HCT116 (cell line): ENCODE measurements at regions not wholly inside any gene's neighbourhood (a gene's known extent, or its start where the extent isn't known, plus 50 kb on each side); places are given as distances from the start of the nearest gene placed in this dataset.

Source experiments
- ATAC-seq: fragments of 200-7000 bp; cut with Tn5 transposase; 2 replicates; pipeline ENCODE4 v1.9.1; 2020; ENCODE audit warnings: mild to moderate bottlenecking, moderate library complexity
- BruUV-seq: library from RNA; stranded (reverse); fragments of 400-500 nt; replicated peaks from 2 replicates; lab custom pipeline; 2021; lab: Mats Ljungman, UMichigan
- CTCF ChIA-PET: fragments of 300-600 bp; sonication (Branson Sonifier 250); formaldehyde crosslinking; loops from one replicate; lab custom pipeline; 2021; ENCODE audit warnings: antibody characterized with exemption; lab: Charles Lee
- POLR2A ChIA-PET: fragments of 300-600, 350-600 bp; sonication (Branson Sonifier 250); formaldehyde crosslinking; loops from one replicate; lab custom pipeline; 2021; ENCODE audit warnings: antibody characterized with exemption; lab: Charles Lee
- RAD21 ChIA-PET, 2 experiments: fragments of 300-600 bp; sonication (Branson Sonifier 250); formaldehyde crosslinking; loops; one replicate each; lab custom pipeline; 2023; ENCODE audit warnings: low total read pairs in 2 of 2; ENCODE audit not compliant: uncharacterized antibody in 2 of 2, unreplicated experiment in 2 of 2, low non-redundant PET in 1 of 2; lab: Charles Lee
- DNase-seq: peaks from one replicate; pipeline ENCODE4 v3.0.0-alpha.2; 2010; ENCODE audit warnings: low read depth, low spot score
- H2AFZ ChIP-seq: fragments of 200-600 bp; shearing (Covaris generic), sonication (generic); 2 replicates; pipeline ENCODE4 v1.6.1; 2017; ENCODE audit warnings: low read depth, mixed run types, mixed read lengths, antibody characterized with exemption, low read length; ENCODE audit not compliant: poor library complexity, severe bottlenecking
- H3K27ac ChIP-seq: 2 replicates; pipeline ENCODE4 v1.5.1; 2012; ENCODE audit warnings: low read depth, low read length
- H3K27me3 ChIP-seq: fragments of 200-600 bp; sonication (generic); 2 replicates; pipeline ENCODE4 v1.6.1; 2016; ENCODE audit warnings: mixed run types, low read length, mixed read lengths; ENCODE audit not compliant: insufficient read depth
- H3K36me3 ChIP-seq, 2 experiments: fragments of 200-500 bp in 1 of 2; fragments of 200-600 bp in 1 of 2; sonication (Bioruptor generic) in 1 of 2; sonication (generic) in 1 of 2; 2 replicates each; pipeline versions ENCODE4 v1.5.1 to v1.6.1; 2014 to 2016; ENCODE audit warnings: low read length in 2 of 2, inconsistent platforms in 1 of 2, mixed read lengths in 1 of 2, mixed run types in 1 of 2; ENCODE audit not compliant: insufficient read depth in 2 of 2, control insufficient read depth in 1 of 2
- H3K4me1 ChIP-seq, 2 experiments: fragments of 200-600 bp in 1 of 2; sonication (generic) in 1 of 2; 2 replicates each; pipeline versions ENCODE4 v1.5.1 to v1.6.1; 2012 to 2017; ENCODE audit warnings: low read length in 2 of 2, inconsistent platforms in 1 of 2, mild to moderate bottlenecking in 1 of 2, mixed read lengths in 1 of 2, mixed run types in 1 of 2, moderate library complexity in 1 of 2; ENCODE audit not compliant: insufficient read depth in 2 of 2, control insufficient read depth in 1 of 2
- H3K4me2 ChIP-seq: fragments of 200-600 bp; sonication (generic); 2 replicates; pipeline ENCODE4 v1.6.1; 2017; ENCODE audit warnings: mixed run types, low read length, mixed read lengths
- H3K4me3 ChIP-seq, 2 experiments: fragments of 200-600 bp in 1 of 2; sonication (generic) in 1 of 2; replicated peaks in 1 of 2; 2 replicates each; pipeline ENCODE4 v1.5.1; 2011 to 2016; ENCODE audit warnings: low read length in 2 of 2, control low read depth in 1 of 2, low read depth in 1 of 2, mild to moderate bottlenecking in 1 of 2, mixed read lengths in 1 of 2, mixed run types in 1 of 2
- H3K79me2 ChIP-seq: fragments of 200-600 bp; sonication (generic); 2 replicates; pipeline ENCODE4 v1.6.1; 2017; ENCODE audit warnings: mild to moderate bottlenecking, mixed run types, low read length, moderate library complexity, mixed read lengths; ENCODE audit not compliant: insufficient read depth
- H3K9ac ChIP-seq: fragments of 200-600 bp; sonication (generic); 2 replicates; pipeline ENCODE4 v1.6.1; 2016; ENCODE audit warnings: low read length, mixed read lengths
- H3K9me2 ChIP-seq: fragments of 200-600 bp; sonication (generic), shearing (Covaris generic); 2 replicates; pipeline ENCODE4 v1.6.1; 2017; ENCODE audit warnings: mixed run types, mild to moderate bottlenecking, moderate library complexity; ENCODE audit not compliant: insufficient read depth
- H3K9me3 ChIP-seq, 2 experiments: fragments of 200-500 bp in 1 of 2; fragments of 200-600 bp in 1 of 2; sonication (Bioruptor generic) in 1 of 2; sonication (generic) in 1 of 2; 2 replicates each; pipeline ENCODE4 v1.6.1; 2014 to 2017; ENCODE audit warnings: low read length in 2 of 2, mixed read lengths in 2 of 2, inconsistent platforms in 1 of 2, low read depth in 1 of 2, mild to moderate bottlenecking in 1 of 2, mixed run types in 1 of 2, moderate library complexity in 1 of 2; ENCODE audit not compliant: control insufficient read depth in 1 of 2, insufficient read depth in 1 of 2
- H4K20me1 ChIP-seq: fragments of 200-600 bp; sonication (generic), shearing (Covaris generic); 2 replicates; pipeline ENCODE4 v1.6.1; 2017; ENCODE audit warnings: mixed run types, mild to moderate bottlenecking, moderate library complexity; ENCODE audit not compliant: insufficient read depth
- ATF3 ChIP-seq: IDR thresholded peaks from 2 replicates; pipeline ENCODE4 v1.6.1; 2012
- CEBPB ChIP-seq: IDR thresholded peaks from 2 replicates; pipeline ENCODE4 v1.6.1; 2012; ENCODE audit warnings: low read depth
- EGR1 ChIP-seq: IDR thresholded peaks from 2 replicates; pipeline ENCODE4 v1.6.1; 2012; ENCODE audit warnings: low read depth
- ELF1 ChIP-seq: IDR thresholded peaks from 2 replicates; pipeline ENCODE4 v1.6.1; 2012; ENCODE audit warnings: low read depth, borderline replicate concordance
- EZH2 ChIP-seq: fragments of 200-600 bp; sonication (generic); IDR thresholded peaks from 2 replicates; pipeline ENCODE4 v1.6.1; 2017; ENCODE audit warnings: antibody characterized with exemption, mixed run types
- JUND ChIP-seq: IDR thresholded peaks from 2 replicates; pipeline ENCODE4 v1.6.1; 2012
- MAX ChIP-seq: IDR thresholded peaks from 2 replicates; pipeline ENCODE4 v1.6.1; 2012
- POLR2A ChIP-seq: IDR thresholded peaks from 2 replicates; pipeline ENCODE4 v1.7.0; 2011; ENCODE audit warnings: borderline replicate concordance; ENCODE audit not compliant: insufficient read depth, insufficient read length; ENCODE audit errors: extremely low read depth
- POLR2AphosphoS5 ChIP-seq: IDR thresholded peaks from 2 replicates; pipeline ENCODE4 v1.6.1; 2011; ENCODE audit warnings: mild to moderate bottlenecking, low read depth, low read length, moderate library complexity
- RAD21 ChIP-seq: IDR thresholded peaks from 2 replicates; pipeline ENCODE4 v1.6.1; 2012; ENCODE audit warnings: low read depth, mild to moderate bottlenecking
- TCF7L2 ChIP-seq: IDR thresholded peaks from 2 replicates; pipeline ENCODE4 v1.7.0; 2011; ENCODE audit warnings: borderline replicate concordance, inconsistent platforms; ENCODE audit not compliant: insufficient read depth, insufficient read length; ENCODE audit errors: extremely low read depth
- intact Hi-C: fragments of 100-400 bp; cut with micrococcal nuclease; formaldehyde crosslinking; loops from 2 replicates; pipeline ENCODE4 v1.10.0; 2022

- no peak overlapping the region for H3K4me2 ChIP-seq
- POLR2A ChIA-PET = no interaction called here
- H3K4me3 ChIP-seq = no peak overlapping the region
- H3K27ac ChIP-seq = no peak overlapping the region
- H3K9ac ChIP-seq = no peak overlapping the region
- DNase-seq (no peak), ATAC-seq (no peak)
- no peaks in the 10 kb centered on the region for H3K36me3 ChIP-seq
- no peak overlapping the region for H2AFZ ChIP-seq
- no peaks in the 10 kb centered on the region for H3K9me2 ChIP-seq
- H3K79me2 ChIP-seq = no peaks in the 10 kb centered on the region
- no TSS peak for BruUV-seq
- H4K20me1 ChIP-seq = no peaks in the 10 kb centered on the region
- peaks cover 0 to 11% of the 10 kb centered on the region in 2 experiments; a peak in 1 of 4 replicates for H3K4me1 ChIP-seq
- no peaks in the 10 kb centered on the region for H3K27me3 ChIP-seq
- intact Hi-C loops = no loop called here
- CTCF ChIA-PET = no interaction called here
- TF ChIP-seq EGR1 (no peak), CEBPB (no peak), ELF1 (no peak), POLR2A (no peak), ATF3 (no peak), JUND (no peak), MAX (no peak), RAD21 (no peak), EZH2 (no peak), POLR2AphosphoS5 (no peak)
- 0 out of 4 replicates have a peak, but pooled peaks cover 0 to 4% of the 10 kb centered on the region in 2 experiments for H3K9me3 ChIP-seq
- RAD21 ChIA-PET = no interaction called here
Measured at GRCh38 chr18:39168723-39169122, 1603.1 kb upstream of the CELF4 start.

- no peak for ATAC-seq
- no TSS peak for BruUV-seq
- Histone ChIP-seq H3K27me3 (no peaks in the 10 kb centered on the region), H3K4me1 (peaks cover 0 to 5% of the 10 kb centered on the region in 2 experiments; a peak in 1 of 4 replicates), H3K36me3 (no peaks in the 10 kb centered on the region), H3K9ac (no peak overlapping the region), H3K9me3 (0 out of 4 replicates have a peak, but pooled peaks cover 0 to 4% of the 10 kb centered on the region in 2 experiments), H3K27ac (no peak overlapping the region), H2AFZ (no peak overlapping the region), H3K4me2 (no peak overlapping the region), H3K9me2 (no peaks in the 10 kb centered on the region), H3K4me3 (no peak overlapping the region), H3K79me2 (no peaks in the 10 kb centered on the region), H4K20me1 (no peaks in the 10 kb centered on the region)
- POLR2A ChIA-PET = no interaction called here
- no peak for TF ChIP-seq TCF7L2
- RAD21 ChIA-PET = no interaction called here
- intact Hi-C loops = no loop called here
- CTCF ChIA-PET = no interaction called here
- DNase-seq = no peak
Measured at GRCh38 chr18:39167990-39168389, 1602.4 kb upstream of the CELF4 start.
